Keratinocyte (primary cell): ENCODE measurements at regions not wholly inside any gene's neighbourhood (a gene's known extent, or its start where the extent isn't known, plus 50 kb on each side); places are given as distances from the start of the nearest gene placed in this dataset.

Experiments
- DNase-seq: peaks from one replicate; pipeline ENCODE4 v3.0.0-alpha.2; 2011; ENCODE audit warnings: low read depth, missing footprints, low spot score
- FAIRE-seq: peaks from 2 replicates; lab custom pipeline; 2011; peaks lifted over from hg19 to GRCh38; lab: Jason Lieb, UNC
- H2AFZ ChIP-seq: 2 replicates; pipeline ENCODE4 v1.6.0; 2012; ENCODE audit warnings: low read length, control low read depth, inconsistent platforms; ENCODE audit not compliant: control insufficient read depth
- H3K27ac ChIP-seq: 2 replicates; pipeline ENCODE4 v1.5.1; 2011; ENCODE audit warnings: low read length; ENCODE audit not compliant: control insufficient read depth, insufficient read depth
- H3K27me3 ChIP-seq: 3 replicates; pipeline ENCODE4 v1.6.0; 2011; ENCODE audit warnings: low read length; ENCODE audit not compliant: control insufficient read depth, insufficient read depth; ENCODE audit errors: extremely low read depth
- H3K36me3 ChIP-seq, 2 experiments: 2 replicates in 1 of 2; 3 replicates in 1 of 2; pipeline ENCODE4 v1.5.1; 2011; ENCODE audit warnings: low read length in 2 of 2, mild to moderate bottlenecking in 1 of 2; ENCODE audit not compliant: control insufficient read depth in 2 of 2, insufficient read depth in 2 of 2; ENCODE audit errors: extremely low read depth in 1 of 2
- H3K4me1 ChIP-seq: 3 replicates; pipeline ENCODE4 v1.5.1; 2011; ENCODE audit warnings: low read length; ENCODE audit not compliant: control insufficient read depth, insufficient read depth; ENCODE audit errors: extremely low read depth
- H3K4me2 ChIP-seq: 3 replicates; pipeline ENCODE4 v1.6.0; 2011; ENCODE audit warnings: low read depth, low read length; ENCODE audit not compliant: control insufficient read depth, insufficient read depth; ENCODE audit errors: extremely low read depth
- H3K4me3 ChIP-seq, 3 experiments: fragments of 200-600 bp in 1 of 3; sonication (generic) in 1 of 3; 2 replicates in 2 of 3; 3 replicates in 1 of 3; pipeline ENCODE4 v1.5.1; 2011 to 2016; ENCODE audit warnings: low read length in 3 of 3, mild to moderate bottlenecking in 3 of 3, control low read depth in 2 of 3, inconsistent platforms in 1 of 3, low read depth in 1 of 3, mixed read lengths in 1 of 3, mixed run types in 1 of 3, moderate library complexity in 1 of 3; ENCODE audit not compliant: control insufficient read depth in 2 of 3, insufficient read depth in 2 of 3; ENCODE audit errors: extremely low read depth in 1 of 3
- H3K79me2 ChIP-seq: 2 replicates; pipeline ENCODE4 v1.6.0; 2012; ENCODE audit warnings: low read length; ENCODE audit not compliant: control insufficient read depth, insufficient read depth
- H3K9ac ChIP-seq: 3 replicates; pipeline ENCODE4 v1.6.0; 2011; ENCODE audit warnings: low read length; ENCODE audit not compliant: control insufficient read depth, insufficient read depth; ENCODE audit errors: extremely low read depth
- H3K9me1 ChIP-seq: 3 replicates; pipeline ENCODE4 v1.6.0; 2011; ENCODE audit warnings: low read length; ENCODE audit not compliant: control insufficient read depth, insufficient read depth; ENCODE audit errors: extremely low read depth
- H3K9me3 ChIP-seq: 2 replicates; pipeline ENCODE4 v1.5.1; 2012; ENCODE audit warnings: low read depth, low read length; ENCODE audit not compliant: control insufficient read depth
- H4K20me1 ChIP-seq: 3 replicates; pipeline ENCODE4 v1.6.0; 2011; ENCODE audit warnings: low read length; ENCODE audit not compliant: control insufficient read depth, insufficient read depth; ENCODE audit errors: extremely low read depth
- EZH2 ChIP-seq: IDR thresholded peaks from one replicate; pipeline ENCODE4 v1.6.1; 2012; ENCODE audit warnings: inconsistent platforms, mild to moderate bottlenecking, low read length, moderate library complexity
- dilution Hi-C: fragments of 300-500 bp; cut with MboI; formaldehyde crosslinking; loops from one replicate; pipeline ENCODE4 v1.7.0; 2020; ENCODE audit warnings: low sequenced_read_pairs; ENCODE audit not compliant: extremely low pct_ligation_motif_present
- TF ChIP-seq, protein P1 (sequence below), 3 experiments: IDR thresholded peaks in 1 of 3; conservative IDR thresholded peaks in 1 of 3; optimal IDR thresholded peaks in 1 of 3; 2 replicates in 2 of 3; 3 replicates in 1 of 3; pipeline versions ENCODE3 to v1.5.1; 2011; ENCODE audit warnings: low read length in 3 of 3, mild to moderate bottlenecking in 3 of 3, moderate library complexity in 2 of 3, control low read depth in 1 of 3, inconsistent platforms in 1 of 3; ENCODE audit not compliant: insufficient read depth in 2 of 3; ENCODE audit errors: extremely low read depth in 1 of 3

DNA sequence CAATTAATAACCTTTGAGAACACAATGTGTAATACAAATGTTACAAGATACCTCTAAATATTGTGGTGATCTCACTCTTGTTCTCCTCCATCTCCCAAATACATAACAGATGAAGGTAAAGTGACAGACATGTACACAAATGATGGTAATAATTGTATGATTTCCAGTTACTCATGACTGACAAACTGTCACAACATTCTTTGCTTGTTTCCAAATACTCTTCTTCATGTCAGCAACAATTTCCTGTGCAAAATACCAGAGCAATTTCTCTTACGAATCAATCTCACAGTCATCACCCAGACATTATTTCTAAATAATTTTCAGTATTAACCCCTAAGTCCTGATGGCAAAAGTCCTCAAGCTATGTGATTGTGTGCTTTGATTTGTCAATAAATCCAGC, 92.9 kb downstream of the RPS12 start:
- Histone ChIP-seq H3K4me1 (no peaks in the 10 kb centered on the region), H3K27ac (no peak overlapping the region), H3K4me3 (no peak overlapping the region), H3K79me2 (no peaks in the 10 kb centered on the region), H3K27me3 (no peaks in the 10 kb centered on the region), H2AFZ (no peak overlapping the region), H4K20me1 (no peaks in the 10 kb centered on the region), H3K36me3 (no peaks in the 10 kb centered on the region), H3K9me1 (no peaks in the 10 kb centered on the region), H3K9ac (no peak overlapping the region), H3K9me3 (no peaks in the 10 kb centered on the region), H3K4me2 (no peak overlapping the region)
- dilution Hi-C loops: no loop called here
- FAIRE-seq: no peak
- TF ChIP-seq, protein P1, sequence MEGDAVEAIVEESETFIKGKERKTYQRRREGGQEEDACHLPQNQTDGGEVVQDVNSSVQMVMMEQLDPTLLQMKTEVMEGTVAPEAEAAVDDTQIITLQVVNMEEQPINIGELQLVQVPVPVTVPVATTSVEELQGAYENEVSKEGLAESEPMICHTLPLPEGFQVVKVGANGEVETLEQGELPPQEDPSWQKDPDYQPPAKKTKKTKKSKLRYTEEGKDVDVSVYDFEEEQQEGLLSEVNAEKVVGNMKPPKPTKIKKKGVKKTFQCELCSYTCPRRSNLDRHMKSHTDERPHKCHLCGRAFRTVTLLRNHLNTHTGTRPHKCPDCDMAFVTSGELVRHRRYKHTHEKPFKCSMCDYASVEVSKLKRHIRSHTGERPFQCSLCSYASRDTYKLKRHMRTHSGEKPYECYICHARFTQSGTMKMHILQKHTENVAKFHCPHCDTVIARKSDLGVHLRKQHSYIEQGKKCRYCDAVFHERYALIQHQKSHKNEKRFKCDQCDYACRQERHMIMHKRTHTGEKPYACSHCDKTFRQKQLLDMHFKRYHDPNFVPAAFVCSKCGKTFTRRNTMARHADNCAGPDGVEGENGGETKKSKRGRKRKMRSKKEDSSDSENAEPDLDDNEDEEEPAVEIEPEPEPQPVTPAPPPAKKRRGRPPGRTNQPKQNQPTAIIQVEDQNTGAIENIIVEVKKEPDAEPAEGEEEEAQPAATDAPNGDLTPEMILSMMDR (optimal IDR thresholded peaks at IDR 0.05 in 1 of 3, IDR thresholded peaks at IDR 0.05 in 1 of 3, conservative IDR thresholded peaks at IDR 0.05 in 1 of 3; ENCODE audit: extremely low read depth in 1 of 3, insufficient read depth in 2 of 3, low read length in 3 of 3): no peak
- no peak for TF ChIP-seq EZH2
- DNase-seq: no peak

DNA sequence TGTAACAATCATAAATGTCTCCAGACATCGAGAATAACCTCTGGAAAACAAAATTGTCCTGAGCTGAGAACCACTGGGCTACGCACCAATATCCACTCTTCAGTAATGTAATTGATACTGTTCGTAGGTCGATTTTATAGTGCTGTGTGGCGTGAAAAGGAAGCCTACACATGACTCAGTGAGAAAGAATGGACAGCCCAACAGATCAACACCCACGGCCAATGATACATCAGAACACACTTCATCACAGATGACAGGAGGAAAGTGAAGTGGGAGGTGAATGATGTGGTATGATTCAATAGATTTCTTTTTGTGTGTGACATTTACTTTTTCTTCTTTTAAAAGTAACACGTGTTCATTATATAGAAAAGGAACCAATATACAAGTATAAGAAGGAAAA, 93.5 kb downstream of the RPS12 start:
- no peaks in the 10 kb centered on the region for H3K4me1 ChIP-seq
- no peak overlapping the region for H3K4me3 ChIP-seq
- H3K27ac ChIP-seq: no peak overlapping the region
- H3K27me3 ChIP-seq: no peaks in the 10 kb centered on the region
- no peaks in the 10 kb centered on the region for H3K36me3 ChIP-seq
- DNase-seq: no peak
- no peaks in the 10 kb centered on the region for H3K79me2 ChIP-seq
- no peaks in the 10 kb centered on the region for H3K9me3 ChIP-seq
- dilution Hi-C loops: no loop called here
- H3K9me1 ChIP-seq: no peaks in the 10 kb centered on the region
- no peak for FAIRE-seq
- H2AFZ ChIP-seq: no peak overlapping the region
- no peak overlapping the region for H3K9ac ChIP-seq
- H4K20me1 ChIP-seq: no peaks in the 10 kb centered on the region
- TF ChIP-seq EZH2: no peak
- H3K4me2 ChIP-seq: no peak overlapping the region

DNA sequence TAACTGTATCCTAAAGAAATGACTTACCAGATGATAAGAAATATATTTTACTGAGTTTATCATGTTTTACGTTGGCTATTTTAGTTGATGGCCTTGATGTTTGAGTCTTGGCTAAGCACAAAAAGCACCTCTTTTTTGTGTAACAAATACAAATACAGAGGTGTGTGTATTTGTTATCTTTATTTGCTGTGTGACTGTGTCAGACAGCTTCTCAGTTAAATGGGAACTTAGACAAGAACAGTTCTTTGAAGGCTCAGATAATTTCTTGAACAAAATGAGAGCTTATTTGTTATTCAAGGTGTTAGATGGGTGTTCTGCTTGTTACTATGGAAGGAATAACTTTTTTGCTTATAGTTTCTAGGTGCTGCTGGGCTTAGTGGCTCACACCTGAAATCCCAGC, 95.4 kb downstream of the RPS12 start:
- Histone ChIP-seq H3K4me3 (no peak overlapping the region), H4K20me1 (no peaks in the 10 kb centered on the region), H3K36me3 (no peaks in the 10 kb centered on the region), H3K9me1 (no peaks in the 10 kb centered on the region), H2AFZ (no peak overlapping the region), H3K79me2 (no peaks in the 10 kb centered on the region), H3K27ac (no peak overlapping the region), H3K27me3 (no peaks in the 10 kb centered on the region), H3K4me2 (no peak overlapping the region), H3K9ac (no peak overlapping the region), H3K9me3 (no peaks in the 10 kb centered on the region), H3K4me1 (no peaks in the 10 kb centered on the region)
- no peak for FAIRE-seq
- no peak for TF ChIP-seq EZH2
- TF ChIP-seq, protein P1 (optimal IDR thresholded peaks at IDR 0.05 in 1 of 3, IDR thresholded peaks at IDR 0.05 in 1 of 3, conservative IDR thresholded peaks at IDR 0.05 in 1 of 3; ENCODE audit: extremely low read depth in 1 of 3, insufficient read depth in 2 of 3, low read length in 3 of 3): no peak
- dilution Hi-C loops: no loop called here
- DNase-seq: no peak
